NCI-H1105 treated with DMSO at 0.1 percent for 48 hours (cell line): ENCODE measurements at regions not wholly inside any gene's neighbourhood (a gene's known extent, or its start where the extent isn't known, plus 50 kb on each side); places are given as distances from the start of the nearest gene placed in this dataset.
A peak's percentile ranks its signal among the peaks of the same experiment; 100 is the strongest.

Source experiments
- DNase-seq: peaks from one replicate; lab custom pipeline; 2025; lab: John Stamatoyannopoulos, UW

- DNase-seq = no peak
Observed at GRCh38 chr5:168193493-168194250, 97.8 kb upstream of the WWC1 start.

- DNase-seq = no peak
Observed at GRCh38 chr5:168195110-168195509, 96.3 kb upstream of the WWC1 start.

- no peak for DNase-seq
Observed at GRCh38 chr5:168198359-168198758, 93.1 kb upstream of the WWC1 start.

DNA sequence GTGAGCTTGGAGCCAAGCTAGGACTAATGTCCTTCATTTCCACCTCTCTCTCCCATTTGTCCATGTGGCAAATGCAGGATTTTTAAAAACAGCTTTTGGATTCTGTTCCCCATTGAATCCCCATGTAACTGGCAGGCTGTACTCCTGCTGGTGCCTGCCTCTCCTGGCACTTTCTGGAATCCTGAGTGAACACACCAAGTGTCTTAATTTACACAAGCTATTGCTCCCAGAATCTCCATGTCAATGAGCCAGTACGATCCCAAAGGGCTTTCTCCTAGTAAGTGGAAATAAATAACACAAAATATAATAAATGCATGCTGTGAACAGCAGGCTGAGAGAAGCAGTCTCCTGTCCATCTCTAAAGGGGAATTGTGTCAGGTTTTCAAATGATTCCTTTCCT is 88.4 kb upstream of the WWC1 start:
- no peak for DNase-seq

GRCh38 chr5:168204165-168204564 is 87.3 kb upstream of the WWC1 start:
- no peak for DNase-seq

GRCh38 chr5:168207450-168208029 is 83.9 kb upstream of the WWC1 start:
- no peak for DNase-seq

- DNase-seq = no peak
Observed at GRCh38 chr5:168209244-168209995, 82.0 kb upstream of the WWC1 start.

DNA sequence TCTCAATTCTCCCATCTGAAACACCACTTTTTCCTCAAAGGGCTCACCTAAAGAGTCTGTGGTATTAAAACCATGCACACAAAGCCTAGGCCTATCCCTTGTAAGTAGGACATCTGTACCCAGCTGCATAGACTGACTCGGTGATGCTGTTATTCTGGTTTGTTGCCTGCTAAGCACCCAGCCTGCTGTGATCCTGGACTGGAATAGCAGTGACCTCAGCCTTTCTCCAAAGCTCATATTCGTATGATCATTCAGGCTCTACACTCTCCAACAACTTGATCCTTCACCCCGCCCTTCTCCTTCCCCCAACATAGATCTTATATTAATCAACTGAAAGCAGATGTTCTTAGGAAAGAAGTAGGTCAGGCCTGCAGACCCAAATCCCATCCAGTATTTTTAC is 81.4 kb upstream of the WWC1 start:
- no peak for DNase-seq

DNA sequence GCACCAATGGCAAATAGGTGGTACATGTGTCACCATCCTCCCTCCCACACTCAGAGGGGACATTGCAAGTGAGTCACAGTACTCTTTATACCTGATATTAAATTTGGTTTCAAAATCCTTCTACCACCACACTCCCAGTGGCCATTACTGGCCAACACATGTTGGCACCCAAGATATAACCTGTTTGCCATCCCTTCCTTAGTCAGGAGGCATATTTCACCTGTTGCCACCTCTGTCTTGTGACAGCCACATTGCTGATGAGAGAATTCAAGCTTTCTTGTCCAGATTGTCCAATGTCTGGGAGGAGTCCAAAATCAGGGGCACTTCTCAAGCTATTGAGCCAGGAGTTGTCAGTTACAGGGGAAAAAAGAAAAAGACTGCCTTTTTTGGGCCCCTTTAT is 80.2 kb upstream of the WWC1 start:
- no peak for DNase-seq

- DNase-seq = no peak
Observed at GRCh38 chr5:168211936-168212335, 79.5 kb upstream of the WWC1 start.

- no peak for DNase-seq
Observed at GRCh38 chr5:168214071-168214470, 77.4 kb upstream of the WWC1 start.

DNA sequence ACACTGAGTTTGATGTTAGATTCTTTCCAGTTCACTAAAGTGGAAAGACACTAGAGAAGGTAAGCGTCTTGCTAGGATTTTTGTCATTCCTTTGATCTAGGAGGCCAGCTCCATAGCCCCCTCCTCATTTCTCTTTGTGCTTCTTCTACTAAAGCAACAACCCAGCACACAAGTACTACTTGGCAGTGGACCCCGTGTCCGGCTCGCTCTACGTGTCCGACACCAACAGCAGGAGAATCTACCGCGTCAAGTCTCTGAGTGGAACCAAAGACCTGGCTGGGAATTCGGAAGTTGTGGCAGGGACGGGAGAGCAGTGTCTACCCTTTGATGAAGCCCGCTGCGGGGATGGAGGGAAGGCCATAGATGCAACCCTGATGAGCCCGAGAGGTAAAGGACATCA is 76.6 kb upstream of the WWC1 start:
- DNase-seq = no peak

DNA sequence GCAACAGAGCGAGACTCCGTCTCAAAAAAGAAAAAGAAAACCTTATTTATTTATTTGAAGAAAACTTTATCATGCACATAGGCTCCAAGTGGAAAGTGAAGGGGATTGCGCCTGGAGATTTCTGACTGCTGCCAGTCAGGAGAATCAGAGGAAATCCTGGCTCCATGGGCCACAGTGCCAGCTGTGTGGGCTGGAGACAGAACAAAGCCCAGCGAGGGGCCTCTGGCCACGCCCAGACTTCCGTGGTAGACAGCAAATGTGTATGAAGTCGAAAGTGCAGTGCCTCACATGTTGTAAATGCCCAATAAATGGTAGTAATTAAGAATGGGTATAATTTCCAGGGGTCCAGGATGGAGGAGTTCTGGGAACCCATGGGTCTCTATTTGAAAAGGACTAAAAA is 75.8 kb upstream of the WWC1 start:
- no peak for DNase-seq

DNA sequence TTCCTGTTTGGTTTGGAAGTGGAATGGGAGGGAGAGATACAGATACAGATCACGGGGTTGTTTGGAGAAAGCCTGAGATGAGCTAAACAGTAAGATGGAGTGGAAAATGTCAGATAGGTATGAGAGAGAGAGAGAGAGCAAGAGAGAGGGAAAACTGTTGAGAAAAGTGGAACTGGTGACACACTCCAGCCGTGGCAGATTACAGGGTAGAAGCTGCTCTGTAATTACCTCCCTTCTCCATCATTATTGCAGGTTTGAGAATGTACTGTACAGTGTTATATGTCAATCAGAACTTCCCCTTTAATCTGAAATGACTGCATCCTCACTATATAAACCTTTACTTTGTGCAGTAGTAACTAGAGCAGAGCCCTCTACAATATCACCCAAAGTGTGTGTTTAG is 74.5 kb upstream of the WWC1 start:
- no peak for DNase-seq

DNA sequence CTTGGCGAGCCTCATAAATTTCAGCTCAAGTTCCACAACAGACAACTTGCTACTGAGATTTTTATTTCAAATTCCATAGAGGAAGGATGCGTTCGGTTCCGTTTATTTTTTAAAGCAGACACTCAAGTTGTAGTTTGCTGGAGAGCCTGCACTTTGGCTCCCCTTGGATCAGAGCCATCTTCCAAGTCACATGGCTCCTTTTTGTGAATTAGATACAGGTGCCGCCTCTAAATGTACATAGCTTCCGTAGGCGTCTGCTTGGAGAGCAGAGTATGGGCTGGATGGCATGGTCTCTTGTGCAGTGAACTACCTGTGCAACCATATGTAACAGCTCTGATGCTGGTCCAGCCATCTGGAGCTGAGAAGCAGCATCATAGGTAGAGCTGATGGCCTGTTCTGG is 73.9 kb upstream of the WWC1 start:
- peak; percentile 15 for DNase-seq

- DNase-seq = no peak
Observed at GRCh38 chr5:168218746-168219145, 72.7 kb upstream of the WWC1 start.

DNA sequence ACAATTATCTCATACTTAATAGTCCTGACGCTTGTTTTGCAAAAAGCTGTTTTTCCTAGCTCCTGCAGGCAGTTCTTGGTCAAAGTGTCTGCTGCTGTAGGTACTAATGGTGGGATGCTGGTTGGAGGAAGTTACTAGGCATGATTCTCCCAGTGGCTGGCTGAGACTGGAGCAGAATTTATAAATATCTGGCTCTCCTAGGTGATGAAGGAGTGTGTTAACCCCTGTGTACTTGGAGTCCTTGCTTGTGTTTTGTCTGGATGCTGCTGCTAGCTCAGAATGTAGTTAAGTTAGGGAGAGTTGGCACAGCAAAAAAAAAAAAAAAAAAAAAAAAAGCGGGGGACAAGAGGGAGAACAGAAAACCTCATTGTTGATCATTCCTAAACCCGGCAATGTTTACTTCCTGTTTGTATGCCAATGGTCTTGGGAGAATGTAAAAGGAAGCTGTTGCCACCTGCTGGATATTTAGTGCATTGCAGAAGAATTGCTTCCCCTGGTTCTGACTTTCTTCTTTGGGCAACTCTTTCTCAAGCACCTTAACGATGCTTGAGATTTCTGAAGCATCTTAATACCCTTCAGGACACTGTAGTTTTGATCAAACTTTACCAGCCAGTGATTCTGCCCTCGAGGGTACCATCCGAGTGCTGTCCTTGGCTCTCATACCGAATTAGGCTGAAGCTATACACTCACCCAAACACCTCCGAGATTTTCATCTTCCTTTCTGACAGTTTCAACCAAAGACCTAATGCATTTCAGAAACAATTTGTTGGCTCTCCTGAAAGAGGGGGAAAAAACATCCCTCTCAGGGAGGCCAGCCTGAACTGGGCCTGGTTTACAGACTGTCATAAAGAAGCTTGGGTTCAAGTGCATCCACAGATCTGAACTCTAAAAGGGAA is 71.7 kb upstream of the WWC1 start:
- DNase-seq = peak; percentile 43

GRCh38 chr5:168224085-168224484 is 67.4 kb upstream of the WWC1 start:
- no peak for DNase-seq

DNA sequence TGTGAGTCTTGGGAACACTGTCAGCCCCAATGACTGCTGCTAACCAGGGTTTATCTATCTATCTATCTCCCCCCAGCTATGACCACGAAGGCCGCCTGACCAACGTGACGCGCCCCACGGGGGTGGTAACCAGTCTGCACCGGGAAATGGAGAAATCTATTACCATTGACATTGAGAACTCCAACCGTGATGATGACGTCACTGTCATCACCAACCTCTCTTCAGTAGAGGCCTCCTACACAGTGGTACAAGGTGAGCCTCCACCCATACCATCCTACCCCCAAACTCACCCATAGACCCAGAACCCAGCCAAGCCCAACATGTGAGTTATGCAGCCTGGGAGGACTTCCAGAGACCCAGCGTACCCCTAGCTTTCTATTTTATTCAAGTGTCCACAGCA is 65.4 kb upstream of the WWC1 start:
- DNase-seq = no peak

DNA sequence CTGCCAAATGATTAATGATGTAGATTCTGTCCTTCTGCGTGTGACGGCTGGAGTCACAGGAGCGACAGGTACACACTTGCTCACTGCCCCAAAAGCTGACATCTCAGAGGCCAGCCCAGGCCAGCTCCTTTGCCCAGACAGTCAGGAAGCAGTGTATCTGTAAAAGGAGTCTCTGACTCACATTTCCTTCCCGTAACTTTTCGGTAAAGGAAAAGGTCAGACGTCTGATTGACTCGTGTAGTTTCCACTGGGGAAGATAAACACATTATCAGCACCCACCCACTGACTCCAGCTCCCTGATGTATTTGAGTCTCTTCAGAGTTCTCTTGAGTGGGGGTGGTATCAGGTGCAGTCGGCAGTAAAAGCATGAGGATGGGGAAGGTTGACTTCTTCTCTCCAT is 64.4 kb upstream of the WWC1 start:
- DNase-seq = no peak

- DNase-seq = no peak
Observed at GRCh38 chr5:168227973-168228615, 63.4 kb upstream of the WWC1 start.

DNA sequence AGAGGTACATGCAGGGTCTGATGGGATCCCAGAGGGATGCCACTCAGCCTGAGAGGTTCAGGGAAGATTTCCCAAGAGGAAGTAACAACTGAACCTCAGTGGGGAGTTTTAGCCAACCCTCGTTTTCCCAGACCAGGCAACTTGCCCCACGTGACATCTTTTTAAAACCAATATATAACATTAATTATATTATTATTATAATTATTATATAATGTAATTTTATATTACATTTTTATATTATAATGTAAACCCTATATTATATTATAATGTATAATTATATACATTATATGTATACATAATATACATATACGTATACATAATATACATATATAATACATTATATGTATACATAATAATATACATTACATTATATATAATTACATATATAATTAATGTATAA is 62.8 kb upstream of the WWC1 start:
- no peak for DNase-seq
